NOMO-1 treated with dmso at 0.1 percent for 144 hours (cell line): ENCODE measurements at regions not wholly inside any gene's neighbourhood (a gene's known extent, or its start where the extent isn't known, plus 50 kb on each side); places are given as distances from the start of the nearest gene placed in this dataset.
"Not testable (repeated sequence)": the region's sequence is repeated elsewhere in the genome, so short reads cannot be mapped to it uniquely, and the experiment has no call there.

Experiments used
- DNase-seq: peaks from one replicate; lab custom pipeline; 2025; ENCODE audit not compliant: unreplicated experiment; lab: John Stamatoyannopoulos, UW

DNA sequence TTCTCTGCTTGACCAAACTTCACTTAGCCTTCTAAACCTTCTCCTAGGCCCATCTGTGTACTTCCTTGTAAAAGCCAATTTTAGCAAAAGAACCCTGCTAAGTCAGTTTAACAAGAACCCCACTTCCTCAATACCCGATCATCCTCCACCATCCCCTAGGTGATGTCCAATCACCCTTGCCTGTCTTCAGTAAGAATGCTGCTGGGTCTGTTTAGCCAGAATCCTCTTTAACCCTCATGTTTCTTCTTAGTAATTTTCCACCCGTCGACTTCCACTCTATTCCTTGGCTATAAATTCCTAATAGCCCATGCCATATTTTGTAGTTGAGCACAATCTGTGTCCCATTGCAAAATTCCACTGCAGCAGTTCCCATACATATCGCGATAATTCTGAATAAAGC lies 780.0 kb upstream of the RAB6C start:
- no peak for DNase-seq

DNA sequence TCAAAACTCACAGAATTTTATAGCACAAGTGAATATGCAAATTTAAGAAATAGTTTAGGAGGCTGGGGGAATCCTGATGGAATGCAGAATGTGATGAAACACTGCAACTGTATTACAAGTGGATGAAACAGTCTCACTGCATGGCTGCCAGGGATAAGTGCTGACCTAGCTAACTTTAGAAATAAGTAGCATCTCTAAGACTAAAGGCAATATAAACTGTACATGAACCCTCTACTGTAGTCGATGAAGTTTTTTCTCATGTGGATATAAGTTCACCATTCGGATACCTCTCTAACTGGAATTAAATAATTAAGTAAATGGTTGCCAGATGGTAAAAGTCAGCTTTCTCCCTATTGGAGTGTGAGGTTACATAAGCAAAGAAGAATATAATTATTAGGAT lies 777.8 kb upstream of the RAB6C start:
- DNase-seq = no peak

GRCh38 chr2:129203331-129203730 lies 776.1 kb upstream of the RAB6C start:
- DNase-seq = peak; percentile 42

DNA sequence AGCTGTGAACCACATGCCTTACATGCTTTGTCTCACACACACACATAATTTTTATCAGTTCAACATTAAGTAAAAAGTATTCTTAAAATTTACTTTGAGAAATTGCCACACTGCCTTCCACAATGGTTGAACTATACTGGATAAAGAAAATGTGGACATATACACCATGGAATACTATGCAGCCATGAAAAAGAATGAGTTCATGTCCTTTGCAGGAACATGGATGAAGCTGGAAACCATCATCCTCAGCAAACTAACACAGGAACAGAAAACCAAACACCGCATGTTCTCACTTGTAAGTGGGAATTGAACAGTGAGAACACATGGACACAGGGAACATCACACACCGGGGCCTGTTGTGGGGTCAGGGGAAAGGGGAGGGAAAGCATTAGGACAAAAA lies 774.9 kb upstream of the RAB6C start:
- not testable (repeated sequence) for DNase-seq

GRCh38 chr2:129205176-129205575 lies 774.3 kb upstream of the RAB6C start:
- no peak for DNase-seq

- no peak for DNase-seq
These were observed 773.7 kb upstream of the RAB6C start for GRCh38 chr2:129205766-129206165.

DNA sequence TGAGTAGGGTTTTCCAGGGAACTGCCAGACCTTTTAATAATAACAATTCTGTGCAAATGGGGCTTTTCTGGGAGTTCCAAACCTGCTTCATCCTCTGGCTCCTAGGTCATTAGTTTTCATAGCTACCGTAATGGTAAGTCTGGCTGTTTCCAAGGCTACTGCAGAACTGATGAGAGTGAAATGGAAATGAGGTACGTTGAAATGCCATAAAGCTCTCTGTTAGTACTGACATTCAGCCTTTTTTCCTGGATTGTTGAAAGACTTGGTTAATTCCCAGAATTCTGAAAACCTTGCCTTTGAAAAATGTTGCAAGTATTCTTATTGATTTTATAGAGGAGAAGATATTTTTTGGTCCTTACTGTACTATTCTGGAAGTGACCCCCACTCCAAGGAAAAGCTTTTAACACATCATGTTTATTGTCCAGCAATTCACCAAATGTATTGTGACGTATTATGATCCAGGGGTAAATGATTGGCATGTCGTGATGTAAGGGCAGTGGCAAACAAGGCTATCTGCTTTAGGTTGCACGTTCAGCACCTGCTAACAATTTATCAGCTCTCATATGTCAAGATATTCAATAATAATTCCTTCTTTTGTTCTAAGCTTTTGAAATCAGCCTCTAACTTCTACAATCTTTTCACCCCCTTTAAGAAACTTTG lies 767.0 kb upstream of the RAB6C start:
- no peak for DNase-seq

DNA sequence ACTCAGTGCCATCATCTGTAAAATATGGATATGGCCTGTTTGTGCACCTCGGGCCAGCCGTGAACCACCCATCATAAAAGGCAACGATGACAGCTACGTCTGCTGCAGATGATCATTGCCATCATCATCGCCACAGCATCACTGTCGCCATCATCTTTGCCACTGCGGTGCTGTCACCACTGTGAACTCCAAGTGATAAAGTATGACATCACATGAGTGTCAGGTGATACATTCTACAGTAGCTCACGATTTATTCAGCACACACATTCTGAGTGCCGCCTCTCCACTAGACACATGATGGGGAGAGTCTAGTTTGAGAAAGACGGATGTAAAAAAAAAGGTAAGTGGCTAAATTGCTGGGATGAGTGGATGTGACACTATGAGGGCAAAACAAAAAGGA lies 755.4 kb upstream of the RAB6C start:
- DNase-seq = no peak

GRCh38 chr2:129224486-129224885 lies 755.0 kb upstream of the RAB6C start:
- DNase-seq = no peak

GRCh38 chr2:129229196-129229595 lies 750.3 kb upstream of the RAB6C start:
- no peak for DNase-seq

GRCh38 chr2:129229830-129230441 lies 749.5 kb upstream of the RAB6C start:
- DNase-seq = no peak

- DNase-seq = no peak
These were observed 747.5 kb upstream of the RAB6C start for GRCh38 chr2:129231924-129232323.

- no peak for DNase-seq
These were observed 746.3 kb upstream of the RAB6C start for GRCh38 chr2:129233166-129233565.

GRCh38 chr2:129233751-129234406 lies 745.6 kb upstream of the RAB6C start:
- DNase-seq = no peak

DNA sequence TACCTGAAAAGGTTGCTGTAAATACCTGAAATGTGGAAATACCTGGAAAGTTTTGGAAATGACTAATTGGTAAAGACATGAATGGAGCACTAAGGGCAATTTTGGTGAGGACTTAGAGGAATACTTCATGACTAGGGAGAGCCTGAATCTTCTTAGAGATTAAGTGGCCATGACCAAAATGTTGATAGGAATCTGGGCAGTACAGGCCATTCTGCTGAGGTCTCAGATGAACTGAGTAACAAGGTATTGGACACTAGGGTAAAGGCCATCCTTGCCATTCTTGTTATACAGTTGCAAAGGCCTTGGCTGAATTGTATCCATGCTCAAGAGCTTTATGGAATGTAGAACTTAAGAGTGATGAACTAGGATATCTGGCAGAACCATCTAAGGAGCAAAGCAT lies 742.9 kb upstream of the RAB6C start:
- DNase-seq = no peak

GRCh38 chr2:129237966-129238725 lies 741.3 kb upstream of the RAB6C start:
- no peak for DNase-seq

DNA sequence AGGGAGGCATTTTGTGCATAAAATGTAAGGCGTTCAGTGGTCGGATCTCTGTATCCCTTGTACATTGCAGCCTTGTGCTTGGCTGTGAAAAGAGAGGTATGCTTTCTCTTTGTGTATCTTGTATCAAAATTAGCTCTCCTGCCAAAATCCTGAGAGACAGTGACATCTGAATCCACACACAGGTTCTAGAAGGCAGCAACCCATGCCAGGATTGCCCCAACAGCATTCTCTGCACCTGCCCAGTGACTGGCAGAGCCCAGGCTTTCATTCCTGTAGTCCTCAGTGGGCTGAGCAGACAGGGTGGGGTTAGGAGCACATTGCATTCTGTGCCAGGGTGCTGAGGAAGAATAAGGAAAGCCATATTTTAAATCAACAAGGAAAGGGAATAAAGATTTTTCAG lies 740.3 kb upstream of the RAB6C start:
- DNase-seq = no peak

DNA sequence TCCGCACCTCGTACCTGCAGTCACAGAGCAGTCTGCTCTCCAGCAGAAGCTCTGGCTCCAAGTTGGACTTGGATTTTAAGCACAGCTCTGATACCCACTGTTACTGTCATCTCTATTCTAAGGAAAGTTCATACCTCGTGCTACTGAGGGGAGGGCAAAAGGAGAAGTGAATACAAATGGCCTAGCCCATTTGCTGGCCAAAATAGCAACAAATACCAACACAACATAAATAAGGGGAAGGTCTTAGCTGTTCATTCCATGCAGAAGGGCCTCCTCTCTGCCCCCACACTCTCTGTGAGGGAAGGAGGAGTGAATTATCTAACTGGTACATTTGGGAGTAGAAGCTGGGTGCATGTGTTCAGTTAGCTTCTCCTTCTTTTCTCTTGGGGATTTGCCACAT lies 739.4 kb upstream of the RAB6C start:
- DNase-seq = no peak

DNA sequence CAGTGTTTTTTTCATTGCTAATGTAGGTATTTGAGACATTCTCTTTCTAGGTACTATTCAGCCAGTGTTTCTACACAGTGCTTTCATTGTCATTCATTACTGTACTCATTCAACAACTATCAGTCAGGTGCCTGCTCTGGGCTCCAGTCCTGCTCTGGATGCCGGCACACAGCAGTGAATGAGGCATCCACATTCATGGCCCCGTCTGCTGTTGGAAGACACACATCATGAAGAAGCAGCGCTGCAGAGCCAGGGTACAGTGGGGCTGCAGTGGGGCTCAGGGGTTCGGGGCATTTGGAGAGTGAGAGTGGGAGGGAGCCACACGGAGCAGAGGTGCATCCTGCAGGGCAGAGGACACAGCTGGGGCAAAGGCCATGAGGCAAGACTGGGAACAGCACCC lies 737.2 kb upstream of the RAB6C start:
- no peak for DNase-seq

GRCh38 chr2:129247751-129248150 lies 731.7 kb upstream of the RAB6C start:
- no peak for DNase-seq

- DNase-seq = no peak
These were observed 731.3 kb upstream of the RAB6C start for GRCh38 chr2:129248198-129248597.
